ENCODE measurements at regions not wholly inside any gene's neighbourhood (a gene's known extent, or its start where the extent isn't known, plus 50 kb on each side); places are given as distances from the start of the nearest gene placed in this dataset.

GRCh38 chr18:30889519-30890301, 152.8 kb downstream of the DSC3 start:
- Histone ChIP-seq H3K36me3 (ENCODE audit: control insufficient read depth in 2 of 2, insufficient read depth in 1 of 2, low read length in 2 of 2) (no peaks in the 10 kb centered on the region), H3K4me1 (ENCODE audit: control insufficient read depth, insufficient read depth, low read length) (no peaks in the 10 kb centered on the region), H3K27ac (ENCODE audit: extremely low read depth, low read depth, low read length) (no peak overlapping the region), H3K4me3 (ENCODE audit: low read depth, low read length) (no peak overlapping the region), H3K9me3 (ENCODE audit: control insufficient read depth, insufficient read depth, low read depth, low read length) (no peaks in the 10 kb centered on the region)
- ChIA-PET POLR2A (no interaction called here), CTCF (interaction anchor here (0.8 to 3.7 kb wide), 8 partner anchors 9 to 1015 kb away, joined by 3 to 17 read pairs (median 3); no protein-coding TSS in a partner anchor)
- TF ChIP-seq ZNF280D (tag by site-specific recombination; IDR thresholded peaks at IDR 0.05) (no peak), CTCF (tag by site-specific recombination; IDR thresholded peaks at IDR 0.05) (peak; percentile 47; the same call in 1 of the 2 replicates), ZNF335 (tag by site-specific recombination; conservative IDR thresholded peaks at IDR 0.05) (no peak), ZNF23 (tag by site-specific recombination; IDR thresholded peaks at IDR 0.05; ENCODE audit: borderline replicate concordance) (no peak), ZNF768 (tag by site-specific recombination; IDR thresholded peaks at IDR 0.05) (no peak), ZBTB44 (tag by site-specific recombination; IDR thresholded peaks at IDR 0.05) (no peak), ZNF239 (tag by site-specific recombination; IDR thresholded peaks at IDR 0.05) (no peak), ZBTB6 (tag by site-specific recombination; IDR thresholded peaks at IDR 0.05) (no peak), ZNF433 (tag by site-specific recombination; IDR thresholded peaks at IDR 0.05; ENCODE audit: low read depth) (no peak), ZNF654 (tag by site-specific recombination; IDR thresholded peaks at IDR 0.05; ENCODE audit: low read depth) (peak; percentile 41; the same call in 1 of the 2 replicates), ZBTB11 (tag by site-specific recombination; conservative IDR thresholded peaks at IDR 0.05; ENCODE audit: low read depth) (no peak), ZEB2 (tag by site-specific recombination; IDR thresholded peaks at IDR 0.05) (no peak)
